ENCODE measurements at regions not wholly inside any gene's neighbourhood (a gene's known extent, or its start where the extent isn't known, plus 50 kb on each side); places are given as distances from the start of the nearest gene placed in this dataset.

DNA sequence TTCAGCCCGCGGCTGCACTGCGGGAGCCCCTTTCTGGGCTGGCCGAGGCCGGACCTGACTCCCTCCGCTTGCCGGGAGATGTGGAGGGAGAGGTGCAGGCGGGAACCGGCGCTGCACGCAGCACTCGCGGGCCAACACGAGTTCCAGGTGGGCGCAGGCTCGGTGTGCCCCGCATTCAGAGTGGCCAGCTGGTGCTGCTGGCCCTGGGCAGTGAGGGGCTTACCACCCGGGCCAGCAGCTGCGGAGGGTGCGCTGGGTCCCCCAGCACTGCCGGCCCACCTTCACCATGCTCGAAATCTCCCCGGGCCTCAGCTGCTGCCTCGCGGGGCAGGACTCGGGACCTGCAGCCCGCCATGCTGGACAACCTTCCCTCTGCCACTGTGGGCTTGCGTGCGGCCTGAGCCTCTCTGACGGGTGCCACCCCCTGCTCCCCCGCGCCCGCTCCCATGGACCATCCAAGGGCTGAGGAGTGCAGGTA is 733.5 kb upstream of the CCDC54 start:
- DNase-seq: no peak

GRCh38 chr3:106673926-106674569 is 703.2 kb upstream of the CCDC54 start:
- DNase-seq: no peak

- DNase-seq: no peak
Measured at GRCh38 chr3:106675451-106675850, 701.8 kb upstream of the CCDC54 start.

- no peak for DNase-seq
Measured at GRCh38 chr3:106678657-106679390, 698.4 kb upstream of the CCDC54 start.

DNA sequence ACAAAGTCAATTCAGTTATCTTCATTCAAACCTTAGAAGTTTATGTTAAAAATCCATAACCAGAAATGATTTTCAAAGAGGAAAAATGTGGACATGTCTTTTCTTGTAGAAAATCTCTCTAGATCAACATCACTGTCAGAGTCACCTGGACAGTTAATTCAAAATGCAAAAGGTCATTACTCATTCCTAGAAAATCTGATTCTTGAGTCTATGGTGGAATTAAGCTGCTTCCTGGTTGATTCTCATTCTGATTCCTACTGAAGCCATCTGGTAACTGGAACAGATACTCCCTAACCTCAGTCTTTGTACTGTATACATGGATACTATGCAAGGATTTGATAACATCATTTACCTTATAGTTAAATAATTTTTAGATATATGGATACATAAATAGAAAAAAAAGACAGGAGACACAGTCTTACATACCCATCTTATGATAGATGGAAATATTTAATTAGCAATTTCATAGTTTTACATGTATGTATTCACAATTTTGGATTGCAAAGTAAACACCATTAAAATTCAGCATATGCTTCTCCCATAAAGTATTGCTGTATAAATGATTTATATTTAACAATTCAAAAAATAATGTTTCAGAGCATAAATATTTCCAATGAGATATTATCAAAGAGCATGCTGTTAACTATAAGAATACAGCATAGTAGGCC is 693.2 kb upstream of the CCDC54 start:
- DNase-seq: no peak

DNA sequence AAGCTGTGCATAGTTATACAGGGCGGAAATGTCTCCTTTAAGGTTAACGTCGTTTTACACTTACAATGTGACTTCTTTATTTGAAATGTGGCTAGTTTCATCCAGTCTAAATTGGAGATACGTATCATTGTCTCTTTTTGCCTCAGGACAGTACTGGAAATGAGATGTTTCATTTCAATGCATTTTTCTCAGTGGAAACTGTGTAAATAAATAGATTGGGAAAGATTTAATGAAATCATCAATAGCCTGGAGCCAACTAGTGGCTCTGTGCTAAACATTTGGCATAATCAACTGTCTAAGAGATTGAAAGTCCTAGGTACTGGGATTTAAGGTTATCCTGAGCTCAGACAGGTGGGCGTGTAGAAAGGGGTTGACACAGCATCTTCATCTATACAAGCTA is 691.5 kb upstream of the CCDC54 start:
- DNase-seq: no peak

DNA sequence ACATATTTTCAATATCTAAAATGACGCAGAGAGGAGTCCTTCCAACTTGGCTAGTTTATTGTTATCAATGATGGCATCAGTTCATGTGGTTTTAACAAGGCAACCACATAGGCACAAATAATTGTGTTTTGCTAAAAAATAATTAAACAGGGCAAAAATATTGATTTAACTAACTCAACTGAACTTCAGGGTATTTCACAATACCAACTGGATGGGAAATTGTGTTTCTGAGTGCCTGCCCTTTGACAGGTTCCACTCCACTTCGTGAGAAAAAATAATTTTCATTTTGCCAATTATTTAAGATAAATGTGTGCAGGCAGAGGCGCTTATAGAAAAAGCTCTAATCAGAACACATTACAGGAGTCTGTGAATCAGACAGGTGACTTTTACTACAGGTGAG is 689.3 kb upstream of the CCDC54 start:
- no peak for DNase-seq

DNA sequence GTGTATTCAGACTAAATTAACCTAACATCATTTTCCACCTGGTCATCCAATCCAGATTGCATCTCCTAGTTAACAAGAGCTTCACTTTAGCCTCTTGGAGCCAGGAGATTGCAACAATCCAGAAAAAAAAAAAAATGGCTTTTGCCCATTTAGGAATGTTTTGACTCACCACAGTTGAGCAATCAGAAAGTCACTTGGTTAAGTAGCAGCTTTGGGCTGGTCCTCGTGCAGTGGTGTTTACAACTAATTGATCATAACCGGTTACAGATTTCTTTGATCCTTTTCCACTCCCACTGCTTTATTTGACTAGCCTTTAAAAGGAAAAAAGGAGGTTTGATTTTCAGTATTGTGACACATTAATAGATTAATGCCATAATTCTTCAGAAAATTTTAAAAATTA is 688.8 kb upstream of the CCDC54 start:
- DNase-seq: no peak

DNA sequence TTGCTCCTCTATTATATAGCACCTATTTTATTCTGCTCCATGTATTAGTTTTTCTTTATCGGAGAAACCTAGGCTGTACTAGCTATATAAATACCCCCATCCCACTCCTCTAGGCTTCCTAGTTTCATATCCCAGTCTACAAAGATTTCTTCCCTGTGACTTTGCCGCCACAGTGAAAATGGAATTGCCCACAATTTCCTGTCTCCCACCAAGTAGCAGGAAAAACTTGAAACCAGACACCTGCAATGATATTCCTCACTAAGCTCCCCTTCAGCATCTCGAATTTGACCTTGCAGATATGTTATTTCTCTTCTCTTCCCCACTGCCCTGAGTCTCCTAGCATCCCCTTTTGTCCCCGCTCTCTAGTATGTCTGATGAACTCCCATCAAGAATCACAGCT is 685.8 kb upstream of the CCDC54 start:
- no peak for DNase-seq

- no peak for DNase-seq
Measured at GRCh38 chr3:106692624-106693023, 684.6 kb upstream of the CCDC54 start.

DNA sequence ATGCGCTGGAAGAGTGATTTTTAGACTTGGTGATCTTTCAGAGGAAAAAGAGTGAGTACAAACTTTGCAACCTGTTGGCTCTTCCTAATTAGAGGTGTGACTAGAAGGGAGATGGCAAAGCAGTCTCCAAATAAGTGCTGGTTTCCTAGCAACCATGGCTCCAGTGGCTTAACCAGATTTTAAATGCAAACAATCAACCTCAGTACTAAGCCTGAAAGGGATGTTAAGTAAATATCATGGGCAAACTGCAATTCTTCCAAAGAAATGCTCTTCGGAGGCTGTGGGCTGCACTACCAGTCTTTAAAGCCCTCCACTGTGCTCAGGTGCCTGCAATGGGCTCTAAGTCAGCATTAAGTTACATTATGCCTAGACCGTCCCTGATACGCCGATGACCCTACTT is 678.1 kb upstream of the CCDC54 start:
- no peak for DNase-seq

GRCh38 chr3:106700981-106701380 is 676.3 kb upstream of the CCDC54 start:
- DNase-seq: no peak

DNA sequence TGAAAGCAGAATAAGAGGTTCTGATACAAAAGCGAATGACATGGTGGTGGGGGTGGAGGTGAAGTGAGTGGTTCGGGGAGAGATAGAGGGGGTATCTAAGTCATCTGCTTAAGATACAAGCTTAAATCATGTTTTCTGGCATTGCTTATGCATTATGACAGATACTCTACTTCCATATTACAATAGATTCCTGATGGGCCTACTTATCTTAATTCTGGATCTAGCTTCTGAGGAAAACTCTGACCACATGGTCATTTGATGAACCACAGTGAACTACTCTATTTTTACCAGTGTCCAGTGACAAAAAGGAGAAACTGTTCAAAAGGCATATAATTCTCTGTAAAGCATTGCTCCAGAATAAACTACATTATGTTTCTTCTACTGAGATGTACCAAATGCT is 673.7 kb upstream of the CCDC54 start:
- DNase-seq: no peak

DNA sequence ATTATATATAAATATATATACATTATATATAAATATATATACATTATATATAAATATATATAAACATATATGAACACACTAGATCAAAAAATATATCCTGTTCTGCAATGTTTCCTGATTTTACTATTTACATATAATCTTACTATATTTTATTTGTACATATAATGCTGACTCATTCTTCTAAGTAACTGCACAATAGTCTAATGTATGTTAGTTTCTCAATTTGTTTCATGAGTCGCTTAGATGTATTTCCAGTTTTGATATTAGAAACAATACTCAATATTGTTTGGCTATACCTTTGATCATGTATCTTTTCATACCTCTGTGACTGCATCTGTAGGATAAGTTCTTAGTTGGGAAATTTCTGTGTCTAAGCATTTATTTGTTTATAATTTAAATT is 669.9 kb upstream of the CCDC54 start:
- no peak for DNase-seq

GRCh38 chr3:106710596-106710995 is 666.6 kb upstream of the CCDC54 start:
- no peak for DNase-seq

DNA sequence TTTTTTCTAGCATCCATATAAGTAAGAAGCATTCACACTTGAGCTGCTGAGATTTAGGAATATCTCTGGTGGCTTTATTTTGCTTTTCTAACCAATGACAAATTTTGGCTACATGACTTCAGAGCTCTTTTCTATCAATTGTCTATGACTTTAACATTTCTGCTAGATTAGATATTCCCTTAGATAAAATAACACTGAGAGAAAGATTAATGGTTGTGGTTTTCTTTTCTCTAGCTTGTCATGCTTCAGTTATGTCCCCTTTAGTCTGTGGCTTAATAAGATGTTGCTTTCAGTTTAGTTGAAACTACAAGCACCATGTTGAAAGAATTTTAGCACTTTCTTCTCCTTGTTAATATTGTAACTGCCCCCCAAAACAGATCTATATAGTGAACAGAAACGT is 665.6 kb upstream of the CCDC54 start:
- DNase-seq: no peak

DNA sequence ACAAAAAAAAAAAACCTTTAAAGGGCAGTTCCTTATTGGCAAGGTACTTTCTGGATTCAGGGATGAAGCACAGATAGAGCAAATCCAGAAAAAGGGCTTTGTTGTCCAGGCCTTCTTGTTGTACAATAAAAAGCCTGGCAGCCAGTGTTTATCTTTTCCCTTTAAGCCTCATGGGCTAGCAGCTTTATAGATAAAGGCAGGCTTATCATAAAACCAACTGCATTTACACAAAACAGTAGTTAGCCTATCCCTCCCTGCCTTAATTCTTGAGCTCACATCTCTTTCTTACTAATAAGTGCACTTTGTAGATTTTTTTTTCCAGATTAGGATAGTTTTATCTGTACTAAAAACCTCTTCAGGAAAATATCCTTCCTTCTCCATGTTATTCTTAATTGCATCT is 662.8 kb upstream of the CCDC54 start:
- no peak for DNase-seq

DNA sequence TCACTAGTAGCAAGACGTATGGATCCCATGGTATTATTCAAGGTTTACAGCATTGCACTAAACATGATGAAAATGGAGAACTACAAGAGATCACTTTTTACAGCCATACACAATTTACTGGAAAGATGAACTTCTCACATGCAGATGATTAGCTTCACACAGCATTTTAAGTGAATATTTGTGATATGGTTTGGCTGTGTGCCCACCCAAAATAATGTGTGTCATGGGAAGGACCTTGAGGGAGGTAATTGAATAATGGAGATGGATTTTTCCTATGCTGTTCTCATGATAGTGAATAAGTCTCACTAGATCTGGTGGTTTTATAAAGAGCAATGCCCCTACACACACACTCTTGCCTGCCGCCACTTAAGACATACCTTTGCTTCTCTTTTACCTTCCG is 662.0 kb upstream of the CCDC54 start:
- DNase-seq: no peak

DNA sequence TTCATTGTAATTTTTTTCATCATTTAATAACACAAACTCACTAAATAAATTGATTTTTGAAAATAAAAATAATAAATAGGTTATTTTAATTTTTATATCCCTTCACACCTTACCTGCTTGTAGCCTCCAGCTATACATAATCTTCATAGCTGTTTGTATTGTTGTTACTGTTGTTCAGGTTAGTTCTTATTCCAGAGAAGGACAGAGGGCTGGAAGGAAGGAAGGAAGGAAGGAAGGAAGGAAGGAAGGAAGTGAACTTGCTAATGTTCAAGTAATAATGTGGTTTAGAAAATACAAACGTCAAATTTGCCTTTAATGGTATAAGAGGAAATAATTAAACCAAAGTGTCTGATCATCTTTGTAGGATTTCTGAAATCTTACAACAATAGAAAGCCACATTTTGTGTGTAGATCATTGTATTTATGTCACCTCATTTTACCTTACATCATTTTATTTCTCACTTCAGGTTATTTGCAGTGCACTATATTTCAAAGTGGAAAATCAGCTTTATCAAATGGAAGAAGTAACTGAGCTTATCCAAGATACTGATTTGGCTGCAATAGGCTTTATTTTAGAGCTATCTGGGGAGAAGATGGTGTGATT is 660.0 kb upstream of the CCDC54 start:
- no peak for DNase-seq

DNA sequence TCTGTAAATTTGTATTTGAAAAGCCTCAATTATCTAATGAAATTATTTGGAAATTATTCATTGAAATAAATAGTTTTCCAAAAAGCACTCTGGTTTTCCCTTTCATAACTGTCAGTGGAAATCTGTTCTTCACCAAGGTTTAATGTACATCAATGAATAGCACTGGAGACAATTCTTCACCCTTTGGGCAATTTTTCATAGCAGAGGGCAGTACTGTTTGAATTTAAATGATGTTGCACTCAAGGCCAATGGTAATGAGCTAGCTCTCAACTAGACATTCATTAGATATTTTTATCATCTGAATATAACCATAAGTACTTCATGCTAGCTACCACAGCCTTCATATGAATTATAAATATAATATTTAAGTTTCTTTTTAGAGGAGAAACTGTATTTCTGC is 658.2 kb upstream of the CCDC54 start:
- DNase-seq: no peak

DNA sequence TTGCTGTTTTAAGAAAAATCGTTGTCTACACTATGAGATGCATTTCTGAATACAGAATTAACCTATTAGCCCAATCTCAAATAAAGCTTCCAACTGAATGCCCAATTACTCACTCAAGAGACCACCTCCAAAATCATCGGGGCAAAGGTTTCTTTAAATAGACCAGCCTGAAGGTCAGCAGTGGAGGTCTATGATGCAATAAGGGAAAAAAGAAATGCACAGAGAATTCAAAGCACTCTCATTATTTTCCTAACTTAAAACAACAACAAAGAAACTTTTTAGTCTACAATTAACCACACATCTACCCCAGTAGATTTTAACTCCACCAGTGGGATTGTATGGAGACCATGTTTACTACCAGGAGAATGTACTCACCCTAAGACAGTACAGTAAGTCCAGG is 657.7 kb upstream of the CCDC54 start:
- no peak for DNase-seq

DNA sequence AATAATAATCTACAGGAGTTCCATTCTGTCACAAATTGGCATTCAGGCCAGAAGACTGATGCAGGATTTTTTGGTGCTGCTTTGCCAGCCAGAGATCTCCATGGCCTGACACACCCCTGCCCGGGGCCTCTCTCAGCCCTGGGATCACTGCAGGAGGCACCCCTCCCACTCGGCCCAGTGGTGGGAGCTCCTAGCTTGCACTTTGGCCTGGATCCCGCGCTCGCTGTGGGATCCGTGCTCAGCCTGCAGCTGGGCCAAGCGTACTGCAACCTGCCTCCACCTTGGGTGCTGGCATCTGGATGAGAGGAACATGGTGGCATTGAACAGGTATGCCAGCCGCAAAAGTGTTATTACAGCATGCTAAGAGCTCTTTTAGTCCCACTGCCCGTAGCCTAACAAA is 656.7 kb upstream of the CCDC54 start:
- no peak for DNase-seq

DNA sequence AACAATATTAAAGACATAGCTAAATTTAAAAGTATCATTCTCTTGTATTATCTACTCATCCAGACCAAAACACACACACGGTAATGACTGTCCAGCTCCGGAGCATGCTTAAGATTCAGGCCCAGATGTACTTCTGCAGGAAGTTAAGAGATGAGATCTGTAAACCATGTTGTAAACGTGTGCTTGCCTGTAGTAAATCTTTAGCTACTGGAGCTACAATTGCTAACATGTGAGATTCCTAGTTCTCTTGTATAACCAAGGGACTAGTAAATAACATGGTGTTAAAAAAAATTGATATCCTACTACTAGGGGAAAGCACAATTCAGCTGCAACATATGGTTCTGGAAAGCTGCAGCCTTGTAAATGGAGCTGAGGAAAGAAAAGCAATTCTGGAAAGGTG is 651.7 kb upstream of the CCDC54 start:
- no peak for DNase-seq

Data from NCI-H526 treated with DMSO at 0.1 percent for 48 hours (cell line).